H9 (cell line): ENCODE measurements at regions not wholly inside any gene's neighbourhood (a gene's known extent, or its start where the extent isn't known, plus 50 kb on each side); places are given as distances from the start of the nearest gene placed in this dataset.

Source experiments
- DNase-seq: peaks from one replicate; pipeline ENCODE4 v3.0.0-alpha.2; 2017
- H2AFZ ChIP-seq: one replicate; pipeline ENCODE4 v1.6.1; 2013; ENCODE audit warnings: mild to moderate bottlenecking, low read length, control low read depth, moderate library complexity
- H2AK5ac ChIP-seq: 2 replicates; pipeline ENCODE4 v1.6.1; 2013; ENCODE audit warnings: low read length, control low read depth, mixed read lengths; ENCODE audit not compliant: insufficient read length
- H2BK120ac ChIP-seq: one replicate; pipeline ENCODE4 v1.6.1; 2013; ENCODE audit warnings: low read depth, mild to moderate bottlenecking, low read length, control low read depth, inconsistent platforms; ENCODE audit not compliant: poor library complexity, severe bottlenecking
- H2BK12ac ChIP-seq: 2 replicates; pipeline ENCODE4 v1.6.1; 2013; ENCODE audit warnings: low read length, control low read depth, mixed read lengths, low read depth; ENCODE audit not compliant: insufficient read length
- H2BK15ac ChIP-seq: 2 replicates; pipeline ENCODE4 v1.6.1; 2013; ENCODE audit warnings: low read depth, low read length, control low read depth
- H2BK20ac ChIP-seq: one replicate; pipeline ENCODE4 v1.6.1; 2013; ENCODE audit warnings: low read depth, mild to moderate bottlenecking, low read length, control low read depth, inconsistent platforms; ENCODE audit not compliant: poor library complexity, severe bottlenecking
- H2BK5ac ChIP-seq: 2 replicates; pipeline ENCODE4 v1.6.1; 2013; ENCODE audit warnings: low read length, control low read depth, mixed read lengths; ENCODE audit not compliant: insufficient read length
- H3K14ac ChIP-seq: 2 replicates; pipeline ENCODE4 v1.6.1; 2013; ENCODE audit warnings: low read length, control low read depth; ENCODE audit not compliant: insufficient read depth
- H3K18ac ChIP-seq: 2 replicates; pipeline ENCODE4 v1.6.1; 2013; ENCODE audit warnings: low read depth, mild to moderate bottlenecking, mixed read lengths, low read length, control low read depth; ENCODE audit not compliant: insufficient read length
- H3K23ac ChIP-seq: 2 replicates; pipeline ENCODE4 v1.6.1; 2013; ENCODE audit warnings: low read length, control low read depth, mixed read lengths, low read depth; ENCODE audit not compliant: insufficient read length
- H3K23me2 ChIP-seq: 2 replicates; pipeline ENCODE4 v1.6.1; 2013; ENCODE audit warnings: low read depth, mild to moderate bottlenecking, mixed read lengths, low read length, control low read depth; ENCODE audit not compliant: insufficient read length, poor library complexity, severe bottlenecking
- H3K27ac ChIP-seq: 2 replicates; pipeline ENCODE4 v1.5.1; 2013; ENCODE audit warnings: low read length, control low read depth, mixed read lengths, low read depth; ENCODE audit not compliant: insufficient read length
- H3K27me3 ChIP-seq: 2 replicates; pipeline ENCODE4 v1.6.1; 2013; ENCODE audit warnings: low read length, control low read depth, inconsistent platforms; ENCODE audit not compliant: insufficient read depth
- H3K4ac ChIP-seq: 2 replicates; pipeline ENCODE4 v1.6.1; 2013; ENCODE audit warnings: low read depth, mild to moderate bottlenecking, control low read depth, inconsistent platforms, low read length, moderate library complexity
- H3K4me1 ChIP-seq: 2 replicates; pipeline ENCODE4 v1.6.1; 2013; ENCODE audit warnings: low read length, control low read depth, inconsistent platforms; ENCODE audit not compliant: insufficient read depth
- H3K4me2 ChIP-seq: 2 replicates; pipeline ENCODE4 v1.6.1; 2013; ENCODE audit warnings: low read length, control low read depth, mixed read lengths; ENCODE audit not compliant: insufficient read length, insufficient read depth
- H3K56ac ChIP-seq: 2 replicates; pipeline ENCODE4 v1.6.1; 2013; ENCODE audit warnings: low read depth, mild to moderate bottlenecking, mixed read lengths, low read length, control low read depth; ENCODE audit not compliant: insufficient read length
- H3K79me1 ChIP-seq: 2 replicates; pipeline ENCODE4 v1.6.1; 2013; ENCODE audit warnings: low read depth, mild to moderate bottlenecking, moderate library complexity, low read length, control low read depth, inconsistent platforms; ENCODE audit not compliant: insufficient read depth, poor library complexity, severe bottlenecking
- H3K79me2 ChIP-seq: 2 replicates; pipeline ENCODE4 v1.6.1; 2013; ENCODE audit warnings: low read length, control low read depth, inconsistent platforms; ENCODE audit not compliant: insufficient read depth
- H3K9ac ChIP-seq: 2 replicates; pipeline ENCODE4 v1.6.1; 2013; ENCODE audit warnings: low read length, control low read depth, mixed read lengths; ENCODE audit not compliant: insufficient read length; ENCODE audit errors: extremely low read depth
- H3K9me3 ChIP-seq: one replicate; pipeline ENCODE4 v1.6.1; 2013; ENCODE audit warnings: low read depth, low read length, inconsistent platforms; ENCODE audit not compliant: control insufficient read depth
- H3T11ph ChIP-seq: one replicate; pipeline ENCODE4 v1.6.1; 2013; ENCODE audit warnings: mild to moderate bottlenecking, low read length, control low read depth, inconsistent platforms
- H4K20me1 ChIP-seq: one replicate; pipeline ENCODE4 v1.6.1; 2013; ENCODE audit not compliant: control insufficient read depth, insufficient read length, insufficient read depth
- H4K5ac ChIP-seq: 2 replicates; pipeline ENCODE4 v1.6.1; 2013; ENCODE audit warnings: low read depth, mild to moderate bottlenecking, mixed read lengths, low read length, control low read depth; ENCODE audit not compliant: insufficient read length
- H4K8ac ChIP-seq: replicated peaks from 2 replicates; pipeline ENCODE4 v1.6.1; 2013; ENCODE audit warnings: low read length, control low read depth, mixed read lengths, low read depth; ENCODE audit not compliant: insufficient read length
- H4K91ac ChIP-seq: 2 replicates; pipeline ENCODE4 v1.6.1; 2013; ENCODE audit warnings: low read depth, mild to moderate bottlenecking, moderate library complexity, mixed read lengths, low read length, control low read depth; ENCODE audit not compliant: insufficient read length
- H3K27ac Mint-ChIP-seq, 3 experiments: 2 replicates in 2 of 3; 3 replicates in 1 of 3; pipeline ENCODE4 v1.8.0; 2020 to 2021; ENCODE audit warnings: mixed read lengths in 3 of 3, mild to moderate bottlenecking in 1 of 3, moderate library complexity in 1 of 3
- H3K27me3 Mint-ChIP-seq: 2 replicates; pipeline ENCODE4 v1.8.0; 2021; ENCODE audit warnings: low read depth, mild to moderate bottlenecking, moderate library complexity, mixed read lengths
- H3K36me3 Mint-ChIP-seq, 3 experiments: 2 replicates in 2 of 3; 3 replicates in 1 of 3; pipeline ENCODE4 v1.8.0; 2020 to 2021; ENCODE audit warnings: low read depth in 3 of 3, mixed read lengths in 3 of 3; ENCODE audit not compliant: insufficient read depth in 1 of 3
- H3K4me1 Mint-ChIP-seq, 2 experiments: 2 replicates each; pipeline ENCODE4 v1.8.0; 2020; ENCODE audit warnings: mixed read lengths in 2 of 2
- H3K4me3 Mint-ChIP-seq, 2 experiments: 2 replicates in 1 of 2; 3 replicates in 1 of 2; pipeline ENCODE4 v1.8.0; 2020 to 2021; ENCODE audit warnings: mild to moderate bottlenecking in 2 of 2, mixed read lengths in 2 of 2, moderate library complexity in 1 of 2
- H3K9me3 Mint-ChIP-seq, 2 experiments: 2 replicates in 1 of 2; 3 replicates in 1 of 2; pipeline ENCODE4 v1.8.0; 2020; ENCODE audit warnings: mild to moderate bottlenecking in 2 of 2, mixed read lengths in 2 of 2, moderate library complexity in 1 of 2
- CTCF ChIP-seq: fragments of 200-600 bp; sonication (generic); conservative IDR thresholded peaks from 3 replicates; pipeline ENCODE4 v1.8.0; 2021; ENCODE audit warnings: antibody characterized with exemption, mild to moderate bottlenecking
- WGBS: extraction: QIAGEN DNeasy Blood & Tissue Kit; methylation state at CpG from one replicate; pipeline ENCODE4 v1.1.7; 2013; ENCODE audit warnings: missing lambda C conversion rate, low lambda C conversion rate, mixed read lengths; ENCODE audit not compliant: insufficient read length; ENCODE audit errors: extremely low coverage; 5-methylcytosine and 5-hydroxymethylcytosine counted together

- no peaks in the 10 kb centered on the region for H3K9me3 ChIP-seq
- H3K27me3 ChIP-seq = no peaks in the 10 kb centered on the region
- peaks cover 5 to 8% of the 10 kb centered on the region in 2 experiments for H3K4me1 Mint-ChIP-seq
- peak; percentile 53 for DNase-seq
- H4K20me1 ChIP-seq = no peaks in the 10 kb centered on the region
- no peaks in the 10 kb centered on the region; the same call in 1 of the 2 replicates for H3K4me1 ChIP-seq
- no peak overlapping the region for H3K18ac ChIP-seq
- no peaks in the 10 kb centered on the region for H3K9me3 Mint-ChIP-seq
- no peaks in the 10 kb centered on the region for H3K79me1 ChIP-seq
- H4K8ac ChIP-seq = no peak overlapping the region
- H3K4me2 ChIP-seq = no peak overlapping the region
- H2AK5ac ChIP-seq = no peak overlapping the region
- H3K36me3 Mint-ChIP-seq = no peaks in the 10 kb centered on the region
- no peak overlapping the region for H3K4me3 Mint-ChIP-seq
- no peak overlapping the region for H3K23ac ChIP-seq
- no peak overlapping the region for H3K14ac ChIP-seq
- H3K23me2 ChIP-seq = no peaks in the 10 kb centered on the region
- H3K56ac ChIP-seq = no peak overlapping the region
- no peak overlapping the region; a peak in 1 of 7 replicates for H3K27ac Mint-ChIP-seq
- no peak overlapping the region for H3T11ph ChIP-seq
- no peaks in the 10 kb centered on the region; the same call in none of the 2 replicates for H3K27me3 Mint-ChIP-seq
- H3K79me2 ChIP-seq = no peaks in the 10 kb centered on the region
- no peak overlapping the region for H2BK120ac ChIP-seq
- no CpG with 5 or more reads among the region's 10 CpGs for WGBS
- TF ChIP-seq CTCF = no peak
- H2BK15ac ChIP-seq = no peak overlapping the region
- H4K5ac ChIP-seq = no peak overlapping the region
- no peak overlapping the region for H3K9ac ChIP-seq
- no peak overlapping the region for H2AFZ ChIP-seq
- H3K4ac ChIP-seq = no peak overlapping the region
- no peak overlapping the region for H4K91ac ChIP-seq
- no peak overlapping the region for H2BK5ac ChIP-seq
- no peak overlapping the region for H3K27ac ChIP-seq
- H2BK12ac ChIP-seq = no peak overlapping the region
- H2BK20ac ChIP-seq = no peak overlapping the region
These were observed 121.5 kb upstream of the ADAMTS18 start for GRCh38 chr16:77556201-77556873.
